Neural cell (in vitro differentiated cells): ENCODE measurements at regions not wholly inside any gene's neighbourhood (a gene's known extent, or its start where the extent isn't known, plus 50 kb on each side); places are given as distances from the start of the nearest gene placed in this dataset.

Experiments
- H2AFZ ChIP-seq: fragments of 200-600, 300-800 bp; sonication (generic), shearing (Covaris generic); 2 replicates; pipeline ENCODE4 v1.6.0; 2014; ENCODE audit warnings: low read depth, mild to moderate bottlenecking, antibody characterized with exemption, low read length, moderate library complexity
- H3F3A ChIP-seq: fragments of 200-600 bp; shearing (Covaris generic); 2 replicates; pipeline ENCODE4 v1.6.1; 2016; ENCODE audit warnings: mild to moderate bottlenecking, moderate library complexity, mixed read lengths, antibody characterized with exemption, low read length; ENCODE audit not compliant: insufficient read depth, poor library complexity, severe bottlenecking
- H3K27ac ChIP-seq: fragments of 200-600, 300-800 bp; sonication (generic), shearing (Covaris generic); 2 replicates; pipeline ENCODE4 v1.5.1; 2014; ENCODE audit warnings: mild to moderate bottlenecking, low read length, moderate library complexity
- H3K27me3 ChIP-seq: fragments of 300-800, 200-600 bp; sonication (generic), shearing (Covaris generic); 2 replicates; pipeline ENCODE4 v1.6.0; 2014; ENCODE audit warnings: mild to moderate bottlenecking, low read depth, low read length, moderate library complexity; ENCODE audit not compliant: insufficient read depth
- H3K36me3 ChIP-seq: fragments of 300-800, 200-600 bp; sonication (generic), shearing (Covaris generic); 2 replicates; pipeline ENCODE4 v1.5.1; 2014; ENCODE audit warnings: mild to moderate bottlenecking, antibody characterized with exemption, low read length, moderate library complexity; ENCODE audit not compliant: insufficient read depth
- H3K4me2 ChIP-seq: fragments of 300-800, 200-600 bp; sonication (generic), shearing (Covaris generic); 2 replicates; pipeline ENCODE4 v1.6.0; 2014; ENCODE audit warnings: mild to moderate bottlenecking, low read length
- H3K4me3 ChIP-seq: fragments of 300-800, 200-600 bp; sonication (generic), shearing (Covaris generic); 2 replicates; pipeline ENCODE4 v1.5.1; 2014; ENCODE audit warnings: mild to moderate bottlenecking, low read length, moderate library complexity
- H3K79me2 ChIP-seq: fragments of 200-600 bp; shearing (Covaris generic); replicated peaks from 2 replicates; pipeline ENCODE4 v1.6.0; 2014; ENCODE audit warnings: mild to moderate bottlenecking, low read length, moderate library complexity; ENCODE audit not compliant: insufficient read depth
- H3K9ac ChIP-seq: fragments of 300-800, 200-600 bp; sonication (generic), shearing (Covaris generic); 2 replicates; pipeline ENCODE4 v1.6.1; 2016; ENCODE audit warnings: mild to moderate bottlenecking, low read length, mixed read lengths
- H3K9me2 ChIP-seq: fragments of 200-600 bp; shearing (Covaris generic); 2 replicates; pipeline ENCODE4 v1.6.1; 2016; ENCODE audit warnings: mild to moderate bottlenecking, low read length, mixed read lengths; ENCODE audit not compliant: insufficient read depth
- H3K9me3 ChIP-seq: fragments of 200-600, 300-800 bp; sonication (generic), shearing (Covaris generic); 2 replicates; pipeline ENCODE4 v1.6.1; 2016; ENCODE audit warnings: mild to moderate bottlenecking, mixed run types, low read length, moderate library complexity, mixed read lengths
- H4K20me1 ChIP-seq: fragments of 200-600 bp; shearing (Covaris generic); 2 replicates; pipeline ENCODE4 v1.6.1; 2016; ENCODE audit warnings: mild to moderate bottlenecking, mixed run types; ENCODE audit not compliant: insufficient read depth
- CTCF ChIP-seq: fragments of 450-650 bp; IDR thresholded peaks from 2 replicates; pipeline ENCODE4 v1.5.1; 2014; ENCODE audit warnings: antibody characterized with exemption, mild to moderate bottlenecking, moderate library complexity; ENCODE audit not compliant: poor library complexity, severe bottlenecking
- EP300 ChIP-seq: fragments of 450-650 bp; conservative IDR thresholded peaks from 2 replicates; pipeline ENCODE4 v1.6.1; 2014; ENCODE audit warnings: antibody characterized with exemption, mild to moderate bottlenecking, moderate library complexity; ENCODE audit not compliant: poor library complexity, severe bottlenecking
- EZH2 ChIP-seq: fragments of 200-600, 300-800 bp; shearing (Covaris generic), sonication (generic); IDR thresholded peaks from 2 replicates; pipeline ENCODE4 v1.6.1; 2014; ENCODE audit warnings: antibody characterized with exemption, low read length, borderline replicate concordance, mild to moderate bottlenecking; ENCODE audit not compliant: insufficient read depth, poor library complexity, severe bottlenecking
- MXI1 ChIP-seq: fragments of 450-650 bp; conservative IDR thresholded peaks from 2 replicates; pipeline ENCODE4 v1.6.1; 2014; ENCODE audit warnings: antibody characterized with exemption, mild to moderate bottlenecking; ENCODE audit not compliant: poor library complexity, severe bottlenecking
- POLR2AphosphoS5 ChIP-seq: IDR thresholded peaks from 2 replicates; pipeline ENCODE4 v1.6.1; 2012
- RAD21 ChIP-seq: fragments of 450-650 bp; conservative IDR thresholded peaks from 2 replicates; pipeline ENCODE4 v1.6.1; 2014; ENCODE audit warnings: antibody characterized with exemption, mild to moderate bottlenecking, moderate library complexity
- REST ChIP-seq: IDR thresholded peaks from 2 replicates; pipeline ENCODE4 v1.6.1; 2012; ENCODE audit warnings: borderline replicate concordance
- SMC3 ChIP-seq: fragments of 450-650 bp; conservative IDR thresholded peaks from 2 replicates; pipeline ENCODE4 v1.6.1; 2014; ENCODE audit warnings: antibody characterized with exemption, mild to moderate bottlenecking, moderate library complexity; ENCODE audit not compliant: poor library complexity
- TAF1 ChIP-seq: IDR thresholded peaks from 2 replicates; pipeline ENCODE4 v1.6.1; 2012; ENCODE audit warnings: low read depth

GRCh38 chr10:36385693-36386092, 739.7 kb upstream of the ANKRD30A start:
- no peaks in the 10 kb centered on the region for H3K27me3 ChIP-seq
- H3K9ac ChIP-seq, result no peak overlapping the region
- no peak for TF ChIP-seq CTCF
- H3K9me3 ChIP-seq, result no peaks in the 10 kb centered on the region
- H4K20me1 ChIP-seq, result no peaks in the 10 kb centered on the region
- no peak overlapping the region for H2AFZ ChIP-seq
- H3K4me2 ChIP-seq, result no peak overlapping the region
- no peak overlapping the region for H3K4me3 ChIP-seq
- H3K27ac ChIP-seq, result no peak overlapping the region
- H3K9me2 ChIP-seq, result no peaks in the 10 kb centered on the region
- no peaks in the 10 kb centered on the region for H3K79me2 ChIP-seq
- no peaks in the 10 kb centered on the region for H3F3A ChIP-seq
- H3K36me3 ChIP-seq, result no peaks in the 10 kb centered on the region

- H4K20me1 ChIP-seq, result no peaks in the 10 kb centered on the region
- no peak for TF ChIP-seq SMC3
- TF ChIP-seq EZH2, result no peak
- no peak for TF ChIP-seq RAD21
- TF ChIP-seq TAF1, result no peak
- no peak for TF ChIP-seq REST
- TF ChIP-seq CTCF, result no peak
- TF ChIP-seq MXI1, result no peak
- no peak for TF ChIP-seq EP300
- no peak for TF ChIP-seq POLR2AphosphoS5
Measured at GRCh38 chr10:36383349-36383748, 741.3 kb upstream of the FZD8 start.

More at GRCh38 chr10:36383349-36383748, 741.3 kb upstream of the FZD8 start:
- Histone ChIP-seq H3K36me3 (no peaks in the 10 kb centered on the region), H3K9ac (no peak overlapping the region), H3K9me2 (no peaks in the 10 kb centered on the region), H3K27ac (no peak overlapping the region), H3K4me3 (no peak overlapping the region), H2AFZ (no peak overlapping the region), H3K4me2 (no peak overlapping the region), H3K9me3 (no peaks in the 10 kb centered on the region), H3K27me3 (no peaks in the 10 kb centered on the region), H3F3A (no peaks in the 10 kb centered on the region), H3K79me2 (no peaks in the 10 kb centered on the region)
